PFSK-1 (cell line): ENCODE measurements at regions not wholly inside any gene's neighbourhood (a gene's known extent, or its start where the extent isn't known, plus 50 kb on each side); places are given as distances from the start of the nearest gene placed in this dataset.

Experiments used
- POLR2AphosphoS5 ChIP-seq: IDR thresholded peaks from 2 replicates; pipeline ENCODE4 v1.6.1; 2012; ENCODE audit warnings: low read depth, mild to moderate bottlenecking, control low read depth, low read length, moderate library complexity
- SIN3A ChIP-seq: IDR thresholded peaks from 2 replicates; pipeline ENCODE4 v1.6.1; 2012; ENCODE audit warnings: mild to moderate bottlenecking, low read length, moderate library complexity, borderline replicate concordance; ENCODE audit not compliant: insufficient read depth
- TAF1 ChIP-seq: IDR thresholded peaks from 2 replicates; pipeline ENCODE4 v1.6.1; 2012; ENCODE audit warnings: low read length, control low read depth, borderline replicate concordance; ENCODE audit not compliant: insufficient read depth

DNA sequence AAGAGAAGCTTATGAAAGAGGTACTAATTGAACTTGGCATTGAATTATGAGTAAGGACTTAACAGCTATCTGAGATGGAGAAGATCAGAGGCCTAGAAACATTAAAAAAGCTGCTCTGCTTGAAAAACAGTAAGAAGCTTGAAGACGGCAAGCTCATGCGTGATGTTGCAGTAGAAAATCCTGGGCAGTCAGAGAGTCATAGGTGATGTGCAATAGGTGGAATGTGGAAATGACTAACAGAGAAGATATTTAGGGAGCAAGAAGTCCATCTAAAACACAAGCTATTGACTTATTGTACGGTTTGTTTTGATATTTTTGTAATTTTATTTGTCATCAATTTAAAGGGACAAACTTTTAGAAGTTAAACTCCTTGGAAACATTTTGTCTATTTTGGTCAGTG lies 1101.4 kb downstream of the ROBO2 start:
- no peak for TF ChIP-seq POLR2AphosphoS5
- TF ChIP-seq SIN3A, result no peak
- TF ChIP-seq TAF1, result no peak
